H1 (cell line): ENCODE measurements at regions not wholly inside any gene's neighbourhood (a gene's known extent, or its start where the extent isn't known, plus 50 kb on each side); places are given as distances from the start of the nearest gene placed in this dataset.

Experiments
- ASH2L ChIP-seq: fragments of 200-600, 300-600 bp; sonication (generic); IDR thresholded peaks from one replicate; pipeline ENCODE4 v1.7.1; 2017; ENCODE audit warnings: low read length
- CHD2 ChIP-seq: IDR thresholded peaks from 2 replicates; pipeline ENCODE4 v1.6.1; 2012; ENCODE audit warnings: low read length, improper control_type of control experiment
- CTCF ChIP-seq, 3 experiments: IDR thresholded peaks; 1 replicate in 2 of 3; 2 replicates in 1 of 3; pipeline versions ENCODE4 v1.5.1 to v1.6.1; 2011; ENCODE audit warnings: low read length in 3 of 3, mild to moderate bottlenecking in 3 of 3, inconsistent platforms in 2 of 3, low read depth in 1 of 3, moderate library complexity in 1 of 3; ENCODE audit not compliant: insufficient read depth in 1 of 3; ENCODE audit errors: control extremely low read depth in 1 of 3
- EZH2 ChIP-seq: fragments of 200-600 bp; sonication (generic); IDR thresholded peaks from 2 replicates; pipeline ENCODE4 v1.7.1; 2012; ENCODE audit warnings: low read depth, mild to moderate bottlenecking, moderate library complexity, low read length, inconsistent platforms; ENCODE audit not compliant: severe bottlenecking
- MAX ChIP-seq: IDR thresholded peaks from 2 replicates; pipeline ENCODE4 v1.6.1; 2012; ENCODE audit warnings: inconsistent platforms
- RAD21 ChIP-seq, 2 experiments: IDR thresholded peaks in 1 of 2; conservative IDR thresholded peaks in 1 of 2; 2 replicates each; pipeline ENCODE4 v1.6.1; 2011; ENCODE audit warnings: low read depth in 2 of 2, low read length in 2 of 2, improper control_type of control experiment in 1 of 2, inconsistent platforms in 1 of 2, mild to moderate bottlenecking in 1 of 2, moderate library complexity in 1 of 2
- SP2 ChIP-seq: IDR thresholded peaks from 2 replicates; pipeline ENCODE4 v1.6.1; 2012; ENCODE audit warnings: mild to moderate bottlenecking, low read length, inconsistent platforms
- TAF1 ChIP-seq: IDR thresholded peaks from 2 replicates; pipeline ENCODE4 v1.6.1; 2011; ENCODE audit warnings: mild to moderate bottlenecking, low read depth, low read length
- TBP ChIP-seq: IDR thresholded peaks from 2 replicates; pipeline ENCODE4 v1.6.1; 2011; ENCODE audit warnings: low read depth, low read length, improper control_type of control experiment
- TEAD4 ChIP-seq: IDR thresholded peaks from 2 replicates; pipeline ENCODE4 v1.6.1; 2012; ENCODE audit warnings: low read depth, low read length, inconsistent platforms, mixed read lengths
- YY1 ChIP-seq: IDR thresholded peaks from 2 replicates; pipeline ENCODE4 v1.6.1; 2011; ENCODE audit warnings: low read depth, mild to moderate bottlenecking, low read length
- TF ChIP-seq, protein P1 (sequence below): IDR thresholded peaks from 2 replicates; pipeline ENCODE4 v1.6.1; 2012; ENCODE audit warnings: low read length, inconsistent platforms
- TF ChIP-seq, protein P2 (sequence below): IDR thresholded peaks from 2 replicates; pipeline ENCODE4 v1.6.1; 2011; ENCODE audit warnings: low read depth, mild to moderate bottlenecking, low read length; ENCODE audit not compliant: insufficient read depth

DNA sequence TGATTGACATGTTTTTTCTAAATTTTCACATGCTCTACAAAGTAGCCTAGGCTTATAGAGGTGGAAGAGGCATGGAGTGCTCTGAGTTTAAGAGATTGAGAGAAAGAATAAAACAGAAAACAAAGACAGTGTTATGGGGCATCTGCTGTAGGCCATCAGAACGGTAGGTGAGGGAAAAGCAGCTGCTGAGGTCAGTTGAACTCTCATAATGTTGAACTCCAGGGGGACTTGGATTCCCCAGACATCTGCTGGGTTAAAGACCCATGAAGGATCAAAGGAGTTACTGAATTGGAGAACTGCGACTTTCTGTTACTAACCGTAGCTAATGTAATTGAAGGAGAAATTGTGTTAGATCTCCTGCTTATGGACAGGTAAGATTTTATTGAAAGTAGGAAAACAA, 333.9 kb downstream of the TFAP2B start:
- TF ChIP-seq, protein P1, sequence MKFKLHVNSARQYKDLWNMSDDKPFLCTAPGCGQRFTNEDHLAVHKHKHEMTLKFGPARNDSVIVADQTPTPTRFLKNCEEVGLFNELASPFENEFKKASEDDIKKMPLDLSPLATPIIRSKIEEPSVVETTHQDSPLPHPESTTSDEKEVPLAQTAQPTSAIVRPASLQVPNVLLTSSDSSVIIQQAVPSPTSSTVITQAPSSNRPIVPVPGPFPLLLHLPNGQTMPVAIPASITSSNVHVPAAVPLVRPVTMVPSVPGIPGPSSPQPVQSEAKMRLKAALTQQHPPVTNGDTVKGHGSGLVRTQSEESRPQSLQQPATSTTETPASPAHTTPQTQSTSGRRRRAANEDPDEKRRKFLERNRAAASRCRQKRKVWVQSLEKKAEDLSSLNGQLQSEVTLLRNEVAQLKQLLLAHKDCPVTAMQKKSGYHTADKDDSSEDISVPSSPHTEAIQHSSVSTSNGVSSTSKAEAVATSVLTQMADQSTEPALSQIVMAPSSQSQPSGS = no peak
- TF ChIP-seq SP2 = no peak
- TF ChIP-seq CTCF (IDR thresholded peaks at IDR 0.05; ENCODE audit: control extremely low read depth in 1 of 3, insufficient read depth in 1 of 3, low read depth in 1 of 3, low read length in 3 of 3) = no peak
- TF ChIP-seq, protein P2, sequence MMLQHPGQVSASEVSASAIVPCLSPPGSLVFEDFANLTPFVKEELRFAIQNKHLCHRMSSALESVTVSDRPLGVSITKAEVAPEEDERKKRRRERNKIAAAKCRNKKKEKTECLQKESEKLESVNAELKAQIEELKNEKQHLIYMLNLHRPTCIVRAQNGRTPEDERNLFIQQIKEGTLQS = no peak
- no peak for TF ChIP-seq TBP
- no peak for TF ChIP-seq YY1
- TF ChIP-seq CHD2 = no peak
- no peak for TF ChIP-seq MAX
- TF ChIP-seq EZH2 = no peak
- no peak for TF ChIP-seq RAD21 (IDR thresholded peaks at IDR 0.05 in 1 of 2, conservative IDR thresholded peaks at IDR 0.05 in 1 of 2; ENCODE audit: low read depth in 2 of 2, low read length in 2 of 2)
- TF ChIP-seq ASH2L = no peak
- no peak for TF ChIP-seq TAF1
- no peak for TF ChIP-seq TEAD4
